HG03432 (cell line): ENCODE measurements at regions not wholly inside any gene's neighbourhood (a gene's known extent, or its start where the extent isn't known, plus 50 kb on each side); places are given as distances from the start of the nearest gene placed in this dataset.

Source experiments
- ATAC-seq: cut with Tn5 transposase; IDR thresholded peaks from one replicate; pipeline ENCODE4 v1.9.1; 2021; ENCODE audit warnings: mild to moderate bottlenecking, moderate library complexity; ENCODE audit not compliant: unreplicated experiment

- ATAC-seq, result no peak
These were observed 195.4 kb upstream of the PREP start for GRCh38 chr6:105598264-105598663.

GRCh38 chr6:105596284-105596755 is 193.4 kb upstream of the PREP start:
- ATAC-seq, result no peak

GRCh38 chr6:105595829-105596228 is 192.9 kb upstream of the PREP start:
- no peak for ATAC-seq

GRCh38 chr6:105594821-105595220 is 191.9 kb upstream of the PREP start:
- no peak for ATAC-seq

GRCh38 chr6:105593805-105594671 is 191.2 kb upstream of the PREP start:
- ATAC-seq, result no peak

- no peak for ATAC-seq
These were observed 190.3 kb upstream of the PREP start for GRCh38 chr6:105593056-105593690.

- no peak for ATAC-seq
These were observed 189.4 kb upstream of the PREP start for GRCh38 chr6:105592329-105592728.

- ATAC-seq, result peak; percentile 94
These were observed 188.2 kb upstream of the PREP start for GRCh38 chr6:105591053-105591452.

- ATAC-seq, result no peak
These were observed 185.3 kb upstream of the PREP start for GRCh38 chr6:105588123-105588710.

GRCh38 chr6:105587349-105588122 is 184.7 kb upstream of the PREP start:
- no peak for ATAC-seq

- ATAC-seq, result no peak
These were observed 175.4 kb upstream of the PREP start for GRCh38 chr6:105578179-105578707.

GRCh38 chr6:105573556-105573955 is 170.7 kb upstream of the PREP start:
- ATAC-seq, result no peak

GRCh38 chr6:105573138-105573537 is 170.3 kb upstream of the PREP start:
- ATAC-seq, result no peak

GRCh38 chr6:105570416-105570815 is 167.5 kb upstream of the PREP start:
- ATAC-seq, result no peak

- no peak for ATAC-seq
These were observed 166.8 kb upstream of the PREP start for GRCh38 chr6:105569706-105570105.

- ATAC-seq, result no peak
These were observed 165.9 kb upstream of the PREP start for GRCh38 chr6:105568751-105569150.

GRCh38 chr6:105568142-105568541 is 165.3 kb upstream of the PREP start:
- no peak for ATAC-seq

- ATAC-seq, result no peak
These were observed 164.3 kb upstream of the PREP start for GRCh38 chr6:105567140-105567539.

GRCh38 chr6:105566503-105566902 is 163.6 kb upstream of the PREP start:
- ATAC-seq, result no peak

GRCh38 chr6:105564121-105564902 is 161.4 kb upstream of the PREP start:
- ATAC-seq, result no peak
